ENCODE measurements at regions not wholly inside any gene's neighbourhood (a gene's known extent, or its start where the extent isn't known, plus 50 kb on each side); places are given as distances from the start of the nearest gene placed in this dataset.

DNA sequence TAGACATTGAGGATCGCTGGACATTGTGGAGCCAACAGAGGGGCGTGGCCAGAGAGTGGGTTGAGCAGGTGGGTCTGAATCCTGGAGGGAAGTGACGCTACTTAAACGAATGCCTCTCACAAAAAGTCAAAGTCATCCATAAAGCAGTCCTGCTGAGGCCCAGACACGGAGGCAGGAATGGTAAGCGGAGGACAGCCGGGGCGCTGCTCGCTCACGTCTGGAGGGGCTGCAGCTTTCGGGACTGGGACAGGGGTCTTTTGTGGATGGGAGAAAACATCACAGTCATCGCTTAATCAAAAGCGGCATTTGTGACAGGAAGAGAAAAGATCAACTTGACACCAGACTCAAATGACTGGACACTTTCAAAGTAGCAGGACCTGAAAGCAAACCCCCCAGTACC, 88.4 kb downstream of the PTGR3 start:
- Histone ChIP-seq H3K4me1 (ENCODE audit: control insufficient read depth, insufficient read depth, low read length) (no peaks in the 10 kb centered on the region), H3K36me3 (ENCODE audit: insufficient read depth, low read length) (no peaks in the 10 kb centered on the region), H3K4me3 (ENCODE audit: low read length) (no peak overlapping the region), H3K9me3 (replicated peaks; ENCODE audit: low read length) (no peaks in the 10 kb centered on the region), H3K27me3 (ENCODE audit: control insufficient read depth, insufficient read depth, low read length) (peaks cover 12% of the 10 kb centered on the region), H3K9ac (ENCODE audit: low read depth, low read length) (no peak overlapping the region), H3K4me2 (ENCODE audit: low read length) (no peak overlapping the region)

DNA sequence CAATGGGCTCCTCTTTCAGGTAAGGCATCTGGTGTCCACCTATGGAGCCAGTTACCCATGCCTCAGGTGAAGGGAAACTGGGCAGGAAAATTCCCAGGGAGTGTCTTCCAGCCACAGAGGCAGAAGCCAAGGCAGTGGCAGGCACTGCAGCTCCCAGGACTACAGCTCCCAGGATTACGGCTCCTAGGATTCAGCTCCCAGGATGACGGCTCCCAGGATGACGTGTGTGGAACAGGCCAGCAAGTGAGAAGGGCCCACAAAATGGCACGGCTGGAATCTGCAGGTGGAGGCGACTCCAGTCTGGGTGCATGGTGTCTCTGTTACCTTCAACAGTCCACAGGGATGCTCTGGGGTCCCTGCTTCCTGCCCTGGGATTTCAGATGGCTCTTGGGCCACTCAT, 92.1 kb downstream of the PTGR3 start:
- no peaks in the 10 kb centered on the region for H3K36me3 ChIP-seq (ENCODE audit: insufficient read depth, low read length)
- peaks cover 14% of the 10 kb centered on the region for H3K27me3 ChIP-seq (ENCODE audit: control insufficient read depth, insufficient read depth, low read length)
- no peak overlapping the region for H3K4me3 ChIP-seq (ENCODE audit: low read length)
- no peaks in the 10 kb centered on the region for H3K4me1 ChIP-seq (ENCODE audit: control insufficient read depth, insufficient read depth, low read length)
- no peak overlapping the region for H3K9ac ChIP-seq (ENCODE audit: low read depth, low read length)
- H3K9me3 ChIP-seq (replicated peaks; ENCODE audit: low read length) = no peaks in the 10 kb centered on the region
- no peak overlapping the region for H3K4me2 ChIP-seq (ENCODE audit: low read length)

DNA sequence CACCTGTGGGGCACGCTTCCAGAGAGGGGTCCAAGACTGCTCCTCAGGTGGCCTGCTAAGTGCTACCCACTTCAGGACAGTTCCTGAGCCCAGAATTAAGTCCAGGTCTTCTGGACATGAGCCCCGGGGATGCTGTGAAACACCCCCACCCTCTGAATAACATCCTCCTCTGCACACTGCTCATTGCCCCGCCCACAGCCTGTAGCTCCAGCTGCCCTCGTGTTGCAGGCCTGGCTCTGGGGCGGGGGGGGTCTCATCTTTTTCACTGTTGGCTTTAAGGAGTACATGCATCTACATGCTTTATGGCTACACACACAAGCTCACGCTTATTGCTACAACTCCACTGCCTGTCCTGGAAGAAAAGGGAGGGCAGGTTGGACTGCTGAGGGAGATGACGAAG, 92.8 kb downstream of the PTGR3 start:
- no peak overlapping the region for H3K4me2 ChIP-seq (ENCODE audit: low read length)
- no peak overlapping the region for H3K4me3 ChIP-seq (ENCODE audit: low read length)
- H3K9me3 ChIP-seq (replicated peaks; ENCODE audit: low read length) = no peaks in the 10 kb centered on the region
- H3K4me1 ChIP-seq (ENCODE audit: control insufficient read depth, insufficient read depth, low read length) = no peaks in the 10 kb centered on the region
- no peaks in the 10 kb centered on the region for H3K36me3 ChIP-seq (ENCODE audit: insufficient read depth, low read length)
- peaks cover 14% of the 10 kb centered on the region for H3K27me3 ChIP-seq (ENCODE audit: control insufficient read depth, insufficient read depth, low read length)
- H3K9ac ChIP-seq (ENCODE audit: low read depth, low read length) = no peak overlapping the region

DNA sequence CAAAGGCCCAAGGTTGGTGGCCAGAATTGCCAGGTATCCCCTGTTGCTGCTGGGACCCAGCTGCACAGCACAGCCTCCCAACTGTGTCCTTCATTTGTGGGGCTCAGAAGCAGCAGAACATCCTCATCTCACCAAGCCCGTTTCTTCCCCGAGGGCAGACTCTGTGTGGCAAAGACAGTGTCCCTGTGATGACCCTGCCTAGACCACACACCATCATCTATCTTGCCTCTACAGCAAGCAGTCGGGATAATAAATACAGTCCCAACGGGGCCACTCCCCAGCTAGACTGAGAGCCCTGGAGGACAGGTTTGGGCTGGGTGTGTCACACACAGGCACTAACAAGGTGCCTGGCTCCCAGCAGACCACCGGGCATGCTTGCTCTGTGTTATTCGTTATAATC, 93.4 kb downstream of the PTGR3 start:
- Histone ChIP-seq H3K4me3 (ENCODE audit: low read length) (no peak overlapping the region), H3K36me3 (ENCODE audit: insufficient read depth, low read length) (no peaks in the 10 kb centered on the region), H3K9ac (ENCODE audit: low read depth, low read length) (no peak overlapping the region), H3K4me1 (ENCODE audit: control insufficient read depth, insufficient read depth, low read length) (no peaks in the 10 kb centered on the region), H3K4me2 (ENCODE audit: low read length) (no peak overlapping the region), H3K27me3 (ENCODE audit: control insufficient read depth, insufficient read depth, low read length) (peaks cover 15% of the 10 kb centered on the region), H3K9me3 (replicated peaks; ENCODE audit: low read length) (no peaks in the 10 kb centered on the region)
